OCI-LY1 (cell line): ENCODE measurements at regions not wholly inside any gene's neighbourhood (a gene's known extent, or its start where the extent isn't known, plus 50 kb on each side); places are given as distances from the start of the nearest gene placed in this dataset.

Experiments
- H2AFZ ChIP-seq: fragments of 200-600 bp; sonication (generic), shearing (Covaris generic); 2 replicates; pipeline ENCODE4 v1.6.0; 2014; ENCODE audit warnings: antibody characterized with exemption, mild to moderate bottlenecking, low read length
- H3F3A ChIP-seq: fragments of 200-600 bp; sonication (generic), shearing (Covaris generic); 2 replicates; pipeline ENCODE4 v1.6.0; 2014; ENCODE audit warnings: mild to moderate bottlenecking, antibody characterized with exemption, low read length, moderate library complexity; ENCODE audit not compliant: insufficient read depth
- H3K27ac ChIP-seq: fragments of 200-600 bp; sonication (generic); 2 replicates; pipeline ENCODE4 v1.5.1; 2014; ENCODE audit warnings: low read length, mixed run types, mild to moderate bottlenecking, low read depth; ENCODE audit not compliant: poor library complexity, severe bottlenecking
- H3K27me3 ChIP-seq: fragments of 200-600 bp; sonication (generic); 2 replicates; pipeline ENCODE4 v1.6.0; 2014; ENCODE audit warnings: antibody characterized with exemption, mild to moderate bottlenecking, low read length, moderate library complexity; ENCODE audit not compliant: insufficient read depth
- H3K36me3 ChIP-seq: fragments of 200-600 bp; sonication (generic); 2 replicates; pipeline ENCODE4 v1.6.1; 2014; ENCODE audit warnings: mild to moderate bottlenecking, antibody characterized with exemption, low read length, moderate library complexity, mixed read lengths; ENCODE audit not compliant: insufficient read depth
- H3K4me1 ChIP-seq: fragments of 200-600 bp; sonication (generic); 2 replicates; pipeline ENCODE4 v1.5.1; 2014; ENCODE audit warnings: mild to moderate bottlenecking, low read length, moderate library complexity; ENCODE audit not compliant: insufficient read depth, severe bottlenecking
- H3K4me2 ChIP-seq: fragments of 200-600 bp; sonication (generic), shearing (Covaris generic); 2 replicates; pipeline ENCODE4 v1.6.1; 2014; ENCODE audit warnings: low read length
- H3K4me3 ChIP-seq: fragments of 200-600 bp; sonication (generic); 2 replicates; pipeline ENCODE4 v1.5.1; 2014; ENCODE audit warnings: low read length, low read depth, mild to moderate bottlenecking, mixed read lengths; ENCODE audit not compliant: poor library complexity, severe bottlenecking
- H3K79me2 ChIP-seq: fragments of 200-600 bp; shearing (Covaris generic); 2 replicates; pipeline ENCODE4 v1.6.1; 2016; ENCODE audit warnings: mixed run types, low read length, mixed read lengths; ENCODE audit not compliant: insufficient read depth
- H3K9ac ChIP-seq: fragments of 200-600 bp; sonication (generic), shearing (Covaris generic); 2 replicates; pipeline ENCODE4 v1.6.1; 2014; ENCODE audit warnings: mild to moderate bottlenecking, low read length, mixed read lengths
- H3K9me2 ChIP-seq: fragments of 200-600 bp; sonication (generic), shearing (Covaris generic); 2 replicates; pipeline ENCODE4 v1.6.1; 2014; ENCODE audit warnings: low read depth, mild to moderate bottlenecking, low read length, mixed read lengths
- H3K9me3 ChIP-seq: fragments of 200-600 bp; shearing (Covaris generic); 2 replicates; pipeline ENCODE4 v1.6.1; 2014; ENCODE audit warnings: low read length, mixed read lengths
- H4K20me1 ChIP-seq: fragments of 200-600 bp; sonication (generic), shearing (Covaris generic); 2 replicates; pipeline ENCODE4 v1.6.0; 2016; ENCODE audit warnings: mild to moderate bottlenecking, low read length; ENCODE audit not compliant: insufficient read depth
- EZH2 ChIP-seq: fragments of 200-600 bp; sonication (generic), shearing (Covaris generic); IDR thresholded peaks from 2 replicates; pipeline ENCODE4 v1.8.0; 2017; ENCODE audit warnings: borderline replicate concordance, mixed run types, mild to moderate bottlenecking, antibody characterized with exemption, low read length, moderate library complexity, mixed read lengths
- TF ChIP-seq, protein P1 (sequence below): fragments of 200-600 bp; sonication (generic), shearing (Covaris generic); IDR thresholded peaks from 2 replicates; pipeline ENCODE4 v1.5.1; 2017; ENCODE audit warnings: mild to moderate bottlenecking, antibody characterized with exemption, low read length, moderate library complexity, mixed read lengths

DNA sequence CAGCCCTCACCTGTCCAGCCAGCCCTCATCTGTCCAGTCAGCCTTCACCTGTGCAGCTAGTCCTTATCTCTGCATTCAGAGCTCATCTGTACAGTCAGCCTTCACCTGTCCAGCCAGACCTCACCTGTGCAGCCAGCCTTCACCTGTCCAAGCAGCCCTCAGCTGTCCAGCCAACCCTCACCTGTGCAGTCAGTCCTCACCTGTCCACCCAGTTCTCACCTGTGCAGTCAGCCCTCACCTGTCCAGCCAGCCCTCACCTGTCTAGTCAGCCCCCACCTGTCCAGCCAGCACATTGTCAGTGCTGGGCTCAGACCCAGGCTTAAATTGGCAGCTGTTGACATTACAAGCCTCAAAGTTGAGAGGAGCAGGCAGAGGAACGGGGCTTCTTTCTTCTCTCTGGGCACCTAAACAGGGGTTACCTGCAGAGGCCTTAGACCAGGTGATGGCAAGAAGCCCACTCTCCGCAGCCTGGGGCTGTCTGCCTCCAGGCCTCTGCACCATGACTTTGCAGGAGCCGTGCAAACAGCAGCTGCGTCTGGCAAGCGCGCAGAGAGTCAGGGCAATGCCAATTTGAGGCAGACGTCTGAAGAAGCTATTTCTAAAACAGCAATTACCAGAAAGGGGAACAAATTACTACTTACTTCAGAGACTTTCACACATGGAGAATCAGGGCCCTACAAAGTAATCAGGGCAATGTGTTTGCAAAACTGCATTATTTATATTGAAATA lies 506.1 kb downstream of the NPHP4 start:
- Histone ChIP-seq H3K9me3 (no peaks in the 10 kb centered on the region), H3K4me1 (no peaks in the 10 kb centered on the region), H3K27ac (no peak overlapping the region), H3K4me3 (no peak overlapping the region), H3K27me3 (no peaks in the 10 kb centered on the region), H3K9me2 (no peaks in the 10 kb centered on the region), H3K4me2 (no peak overlapping the region), H4K20me1 (no peaks in the 10 kb centered on the region), H2AFZ (no peak overlapping the region), H3K36me3 (no peaks in the 10 kb centered on the region), H3K79me2 (no peaks in the 10 kb centered on the region), H3F3A (no peaks in the 10 kb centered on the region), H3K9ac (no peak overlapping the region)
- TF ChIP-seq, protein P1, sequence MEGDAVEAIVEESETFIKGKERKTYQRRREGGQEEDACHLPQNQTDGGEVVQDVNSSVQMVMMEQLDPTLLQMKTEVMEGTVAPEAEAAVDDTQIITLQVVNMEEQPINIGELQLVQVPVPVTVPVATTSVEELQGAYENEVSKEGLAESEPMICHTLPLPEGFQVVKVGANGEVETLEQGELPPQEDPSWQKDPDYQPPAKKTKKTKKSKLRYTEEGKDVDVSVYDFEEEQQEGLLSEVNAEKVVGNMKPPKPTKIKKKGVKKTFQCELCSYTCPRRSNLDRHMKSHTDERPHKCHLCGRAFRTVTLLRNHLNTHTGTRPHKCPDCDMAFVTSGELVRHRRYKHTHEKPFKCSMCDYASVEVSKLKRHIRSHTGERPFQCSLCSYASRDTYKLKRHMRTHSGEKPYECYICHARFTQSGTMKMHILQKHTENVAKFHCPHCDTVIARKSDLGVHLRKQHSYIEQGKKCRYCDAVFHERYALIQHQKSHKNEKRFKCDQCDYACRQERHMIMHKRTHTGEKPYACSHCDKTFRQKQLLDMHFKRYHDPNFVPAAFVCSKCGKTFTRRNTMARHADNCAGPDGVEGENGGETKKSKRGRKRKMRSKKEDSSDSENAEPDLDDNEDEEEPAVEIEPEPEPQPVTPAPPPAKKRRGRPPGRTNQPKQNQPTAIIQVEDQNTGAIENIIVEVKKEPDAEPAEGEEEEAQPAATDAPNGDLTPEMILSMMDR = no peak
- no peak for TF ChIP-seq EZH2

DNA sequence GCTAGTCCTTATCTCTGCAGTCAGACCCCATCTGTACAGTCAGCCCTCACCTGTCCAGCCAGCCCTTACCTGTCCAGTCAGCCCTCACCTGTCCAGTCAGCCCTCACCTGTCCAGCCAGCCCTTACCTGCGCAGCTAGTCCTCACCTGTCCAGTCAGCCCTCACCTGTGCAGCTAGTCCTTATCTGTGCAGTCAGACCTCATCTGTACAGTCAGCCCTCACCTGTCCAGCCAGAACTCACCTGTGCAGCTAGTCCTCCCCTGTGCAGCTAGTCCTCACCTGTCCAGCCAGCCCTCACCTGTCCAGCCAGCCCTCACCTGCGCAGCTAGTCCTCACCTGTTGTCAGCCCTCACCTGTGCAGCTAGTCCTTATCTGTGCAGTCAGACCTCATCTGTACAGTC lies 506.8 kb downstream of the NPHP4 start:
- no peak overlapping the region for H3K4me2 ChIP-seq
- H3F3A ChIP-seq = no peaks in the 10 kb centered on the region
- H3K9me3 ChIP-seq = no peaks in the 10 kb centered on the region
- H3K36me3 ChIP-seq = no peaks in the 10 kb centered on the region
- H3K79me2 ChIP-seq = no peaks in the 10 kb centered on the region
- H3K27ac ChIP-seq = no peak overlapping the region
- H3K9me2 ChIP-seq = no peaks in the 10 kb centered on the region
- no peak overlapping the region for H3K4me3 ChIP-seq
- no peak overlapping the region for H2AFZ ChIP-seq
- H3K27me3 ChIP-seq = no peaks in the 10 kb centered on the region
- H3K9ac ChIP-seq = no peak overlapping the region
- H4K20me1 ChIP-seq = no peaks in the 10 kb centered on the region
- TF ChIP-seq, protein P1 = no peak
- TF ChIP-seq EZH2 = no peak
- H3K4me1 ChIP-seq = no peaks in the 10 kb centered on the region

DNA sequence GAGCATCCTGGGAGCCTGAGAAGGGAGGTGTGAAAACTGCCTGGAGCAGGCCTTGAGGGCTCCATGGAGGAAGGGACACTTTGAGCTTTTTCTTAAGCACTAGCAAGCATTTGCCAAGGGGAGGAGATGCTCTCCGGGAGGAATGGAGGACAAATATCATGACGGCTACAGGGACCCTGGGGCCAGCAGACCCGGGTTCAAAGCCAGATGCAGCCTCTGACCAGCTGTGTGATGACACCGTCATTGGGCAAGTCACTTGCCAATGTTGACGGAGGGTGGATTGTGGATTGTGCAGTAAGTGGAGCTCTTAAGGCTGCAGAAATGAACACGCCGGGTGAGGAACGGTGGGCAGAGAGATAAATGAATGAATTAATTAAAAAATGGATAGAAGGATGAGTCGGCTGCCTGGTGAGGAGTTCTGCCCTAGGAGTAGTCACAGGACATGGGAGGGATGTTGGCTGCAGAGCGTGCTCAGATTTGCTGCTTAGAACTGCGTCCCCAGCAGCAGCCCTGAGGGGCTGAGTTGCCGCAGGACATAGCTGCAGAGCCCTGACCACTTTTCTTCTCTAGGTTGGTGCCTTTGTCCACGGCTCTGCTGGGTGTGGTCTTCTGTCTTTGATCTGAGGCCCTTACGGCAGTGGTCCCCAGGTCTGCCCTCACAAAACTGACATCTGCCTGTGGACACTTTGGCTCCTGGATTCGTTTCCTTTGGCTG lies 507.6 kb downstream of the NPHP4 start:
- no peaks in the 10 kb centered on the region for H3F3A ChIP-seq
- no peaks in the 10 kb centered on the region for H3K9me2 ChIP-seq
- H4K20me1 ChIP-seq = no peaks in the 10 kb centered on the region
- H3K9me3 ChIP-seq = no peaks in the 10 kb centered on the region
- H3K36me3 ChIP-seq = no peaks in the 10 kb centered on the region
- no peak for TF ChIP-seq EZH2
- TF ChIP-seq, protein P1 = no peak
- no peak overlapping the region for H3K9ac ChIP-seq
- no peak overlapping the region for H3K27ac ChIP-seq
- H3K4me3 ChIP-seq = no peak overlapping the region
- no peak overlapping the region for H3K4me2 ChIP-seq
- H2AFZ ChIP-seq = no peak overlapping the region
- no peaks in the 10 kb centered on the region for H3K79me2 ChIP-seq
- H3K27me3 ChIP-seq = no peaks in the 10 kb centered on the region
- H3K4me1 ChIP-seq = no peaks in the 10 kb centered on the region
